ENCODE measurements at regions not wholly inside any gene's neighbourhood (a gene's known extent, or its start where the extent isn't known, plus 50 kb on each side); places are given as distances from the start of the nearest gene placed in this dataset.
"Not testable (repeated sequence)": the region's sequence is repeated elsewhere in the genome, so short reads cannot be mapped to it uniquely, and the experiment has no call there.

GRCh38 chr4:59517007-59517406, 1683.1 kb upstream of the ADGRL3 start:
- DNase-seq: no peak

- no peak for DNase-seq
Observed at GRCh38 chr4:59518005-59518823, 1681.9 kb upstream of the ADGRL3 start.

GRCh38 chr4:59525885-59526284, 1674.2 kb upstream of the ADGRL3 start:
- DNase-seq: no peak

- no peak for DNase-seq
Observed at GRCh38 chr4:59535541-59535940, 1664.6 kb upstream of the ADGRL3 start.

GRCh38 chr4:59536428-59536827, 1663.7 kb upstream of the ADGRL3 start:
- no peak for DNase-seq

GRCh38 chr4:59537246-59537886, 1662.8 kb upstream of the ADGRL3 start:
- no peak for DNase-seq

- DNase-seq: no peak
Observed at GRCh38 chr4:59539401-59539800, 1660.7 kb upstream of the ADGRL3 start.

- DNase-seq: no peak
Observed at GRCh38 chr4:59540311-59540710, 1659.8 kb upstream of the ADGRL3 start.

- DNase-seq: no peak
Observed at GRCh38 chr4:59553063-59553720, 1646.9 kb upstream of the ADGRL3 start.

- no peak for DNase-seq
Observed at GRCh38 chr4:59553721-59554091, 1646.4 kb upstream of the ADGRL3 start.

GRCh38 chr4:59556191-59556590, 1643.9 kb upstream of the ADGRL3 start:
- DNase-seq: not testable (repeated sequence)

GRCh38 chr4:59560141-59560648, 1639.9 kb upstream of the ADGRL3 start:
- DNase-seq: not testable (repeated sequence)

GRCh38 chr4:59565836-59566235, 1634.3 kb upstream of the ADGRL3 start:
- no peak for DNase-seq

GRCh38 chr4:59570860-59571476, 1629.2 kb upstream of the ADGRL3 start:
- DNase-seq: no peak

- peak; percentile 84 for DNase-seq
Observed at GRCh38 chr4:59571805-59572430, 1628.2 kb upstream of the ADGRL3 start.

GRCh38 chr4:59583845-59584568, 1616.1 kb upstream of the ADGRL3 start:
- no peak for DNase-seq

GRCh38 chr4:59597536-59598329, 1602.4 kb upstream of the ADGRL3 start:
- no peak for DNase-seq

- no peak for DNase-seq
Observed at GRCh38 chr4:59598330-59598618, 1601.9 kb upstream of the ADGRL3 start.

GRCh38 chr4:59608466-59608865, 1591.7 kb upstream of the ADGRL3 start:
- no peak for DNase-seq

- DNase-seq: no peak
Observed at GRCh38 chr4:59612235-59612634, 1587.9 kb upstream of the ADGRL3 start.

GRCh38 chr4:59615316-59615715, 1584.8 kb upstream of the ADGRL3 start:
- DNase-seq: no peak

- DNase-seq: no peak
Observed at GRCh38 chr4:59629348-59629747, 1570.8 kb upstream of the ADGRL3 start.
